ENCODE measurements at regions not wholly inside any gene's neighbourhood (a gene's known extent, or its start where the extent isn't known, plus 50 kb on each side); places are given as distances from the start of the nearest gene placed in this dataset.

DNA sequence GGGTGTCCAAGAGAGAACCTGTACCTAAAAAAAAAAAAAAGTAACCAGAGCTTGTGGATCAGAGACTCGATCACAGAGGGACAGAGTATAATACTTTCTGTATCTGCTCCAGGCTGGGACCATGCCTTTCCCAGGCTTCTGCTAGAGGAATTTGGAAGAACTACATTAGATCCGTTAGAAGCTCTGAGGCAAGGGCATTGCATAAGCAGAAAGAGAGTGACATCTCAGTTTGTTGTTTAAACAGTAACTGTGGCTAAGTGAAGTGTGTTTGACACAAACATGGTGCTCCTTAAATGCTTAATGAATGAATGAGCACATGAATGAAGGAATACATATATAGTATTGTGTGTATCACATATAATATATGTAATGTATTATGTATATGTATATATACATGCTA is 131.2 kb downstream of the HS3ST3B1 start:
- H3K79me2 ChIP-seq (ENCODE audit: insufficient read depth, low read length) = no peaks in the 10 kb centered on the region
- ChIA-PET POLR2A (no interaction called here), CTCF (ENCODE audit: low intra/inter-chr PET ratio, low total read pairs) (no interaction called here)
- TF ChIP-seq ZNF839 (CRISPR knock-in tag; IDR thresholded peaks at IDR 0.05; ENCODE audit: borderline replicate concordance) (no peak), SMAD9 (CRISPR knock-in tag; IDR thresholded peaks at IDR 0.05) (no peak), SCMH1 (CRISPR knock-in tag; IDR thresholded peaks at IDR 0.05; ENCODE audit: borderline replicate concordance) (no peak), HMGA1 (CRISPR knock-in tag; conservative IDR thresholded peaks at IDR 0.05) (no peak), ZNF10 (CRISPR knock-in tag; IDR thresholded peaks at IDR 0.05; ENCODE audit: borderline replicate concordance, low read depth) (no peak), SNAPC5 (CRISPR knock-in tag; IDR thresholded peaks at IDR 0.05; ENCODE audit: borderline replicate concordance) (no peak), SIN3A (IDR thresholded peaks at IDR 0.05; ENCODE audit: borderline replicate concordance, low read depth, low read length) (no peak), GRHL1 (CRISPR knock-in tag; conservative IDR thresholded peaks at IDR 0.05) (no peak), PLSCR1 (CRISPR knock-in tag; IDR thresholded peaks at IDR 0.05; ENCODE audit: borderline replicate concordance) (no peak)
- TF ChIP-seq, protein P1, sequence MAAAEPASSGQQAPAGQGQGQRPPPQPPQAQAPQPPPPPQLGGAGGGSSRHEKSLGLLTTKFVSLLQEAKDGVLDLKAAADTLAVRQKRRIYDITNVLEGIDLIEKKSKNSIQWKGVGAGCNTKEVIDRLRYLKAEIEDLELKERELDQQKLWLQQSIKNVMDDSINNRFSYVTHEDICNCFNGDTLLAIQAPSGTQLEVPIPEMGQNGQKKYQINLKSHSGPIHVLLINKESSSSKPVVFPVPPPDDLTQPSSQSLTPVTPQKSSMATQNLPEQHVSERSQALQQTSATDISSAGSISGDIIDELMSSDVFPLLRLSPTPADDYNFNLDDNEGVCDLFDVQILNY (CRISPR knock-in tag; conservative IDR thresholded peaks at IDR 0.05) = no peak
- BruUV-seq (replicated peaks) = no TSS peak
- no peak overlapping the region for H2AFZ ChIP-seq (ENCODE audit: low read length)
- H3K36me3 ChIP-seq (replicated peaks in 1 of 2; ENCODE audit: control insufficient read depth in 1 of 2, insufficient read depth in 2 of 2, low read length in 2 of 2) = peaks cover 8 to 40% of the 10 kb centered on the region in 2 experiments
- no peak overlapping the region for H3K4me3 ChIP-seq (replicated peaks in 1 of 3; ENCODE audit: insufficient read depth in 1 of 3, low read depth in 2 of 3, low read length in 3 of 3)
- H4K20me1 ChIP-seq (ENCODE audit: insufficient read depth, low read length) = peaks cover 7% of the 10 kb centered on the region; the same call in 1 of the 2 replicates
- no peak overlapping the region for H3K27ac ChIP-seq (ENCODE audit: extremely low read length, insufficient read depth, low read length)
- in situ Hi-C loops (cut with HindIII; ENCODE audit: extremely low pct_ligation_motif_present, low pct_unique_long_range_greater_than_20kb) = no loop called here
- DNase-seq (ENCODE audit: low spot score) = no peak
- no peaks in the 10 kb centered on the region for H3K27me3 ChIP-seq (ENCODE audit: control insufficient read depth in 1 of 2, insufficient read depth in 2 of 2, low read length in 2 of 2)
- H3K4me2 ChIP-seq (ENCODE audit: low read depth, low read length) = no peak overlapping the region
- ATAC-seq = no peak
- no peak for FAIRE-seq
- intact Hi-C loops (cut with micrococcal nuclease; ENCODE audit: unreplicated experiment) = no loop called here
- no peaks in the 10 kb centered on the region for H3K9me3 ChIP-seq (ENCODE audit: low read length)
- no peak overlapping the region for H3K9ac ChIP-seq (ENCODE audit: insufficient read depth, low read depth, low read length)
- H3K4me1 ChIP-seq (ENCODE audit: insufficient read depth, low read length) = peaks cover 5% of the 10 kb centered on the region; the same call in 1 of the 2 replicates
- WGBS (ENCODE audit: low lambda C conversion rate) = 96% methylated on average over 2 of the region's 2 CpGs

All from HepG2 (cell line).